Aorta (tissue), 5 donors: ENCODE measurements at regions not wholly inside any gene's neighbourhood (a gene's known extent, or its start where the extent isn't known, plus 50 kb on each side); places are given as distances from the start of the nearest gene placed in this dataset.

Experiments
- ATAC-seq: fragments of 200-7000 bp; cut with Tn5 transposase; one replicate; pipeline ENCODE4 v1.9.1; 2022; ENCODE audit warnings: moderate library complexity; ENCODE audit not compliant: low FRiP score
- DNase-seq, 2 donors: peaks; one replicate each; pipeline ENCODE4 v3.0.0-alpha.2; 2020
- H3K27ac ChIP-seq, 2 donors: one replicate each; pipeline ENCODE4 v1.5.1; 2013; ENCODE audit warnings: low read length in 2 of 2, mild to moderate bottlenecking in 2 of 2, moderate library complexity in 2 of 2, control low read depth in 1 of 2, inconsistent platforms in 1 of 2, low read depth in 1 of 2
- H3K27me3 ChIP-seq, 2 donors: one replicate each; pipeline ENCODE4 v1.6.1; 2013; ENCODE audit warnings: control low read depth in 1 of 2, low read length in 1 of 2, mild to moderate bottlenecking in 1 of 2, moderate library complexity in 1 of 2; ENCODE audit not compliant: insufficient read depth in 2 of 2, control insufficient read depth in 1 of 2
- H3K36me3 ChIP-seq, 2 donors: one replicate each; pipeline ENCODE4 v1.6.1; 2013; ENCODE audit warnings: control low read depth in 1 of 2, low read length in 1 of 2, mild to moderate bottlenecking in 1 of 2; ENCODE audit not compliant: insufficient read depth in 2 of 2, control insufficient read depth in 1 of 2
- H3K4me1 ChIP-seq, 2 donors: one replicate each; pipeline ENCODE4 v1.6.1; 2013; ENCODE audit warnings: low read length in 2 of 2, control low read depth in 1 of 2, mild to moderate bottlenecking in 1 of 2, moderate library complexity in 1 of 2; ENCODE audit not compliant: insufficient read depth in 2 of 2, control insufficient read depth in 1 of 2
- H3K4me3 ChIP-seq, 2 donors: one replicate each; pipeline ENCODE4 v1.5.1; 2013; ENCODE audit warnings: low read length in 2 of 2, control low read depth in 1 of 2, mild to moderate bottlenecking in 1 of 2
- H3K9me3 ChIP-seq: one replicate; pipeline ENCODE4 v1.6.1; 2013; ENCODE audit warnings: mild to moderate bottlenecking, low read length; ENCODE audit not compliant: control insufficient read depth
- WGBS, 2 donors: extraction: QIAGEN DNeasy Blood & Tissue Kit; methylation state at CpG; one replicate each; pipeline ENCODE4 v1.1.7; 2013; 5-methylcytosine and 5-hydroxymethylcytosine counted together
- intact Hi-C, 2 donors: fragments of 100-400 bp; cut with DNase I; formaldehyde crosslinking; loops; one replicate each; pipeline versions ENCODE4 v1.14.2 to v1.15.0; 2022
- donor health status: healthy with polysubstance abuse.
- donor health status: Bipolar disorder and iron deficiency.
- donor health status: DM: no; HTN: no; CAD: no.
- donor health status: DM: no; HTN: no; CAD: no.
- donor health status: DM: yes; HTN: yes; CAD: no.

DNA sequence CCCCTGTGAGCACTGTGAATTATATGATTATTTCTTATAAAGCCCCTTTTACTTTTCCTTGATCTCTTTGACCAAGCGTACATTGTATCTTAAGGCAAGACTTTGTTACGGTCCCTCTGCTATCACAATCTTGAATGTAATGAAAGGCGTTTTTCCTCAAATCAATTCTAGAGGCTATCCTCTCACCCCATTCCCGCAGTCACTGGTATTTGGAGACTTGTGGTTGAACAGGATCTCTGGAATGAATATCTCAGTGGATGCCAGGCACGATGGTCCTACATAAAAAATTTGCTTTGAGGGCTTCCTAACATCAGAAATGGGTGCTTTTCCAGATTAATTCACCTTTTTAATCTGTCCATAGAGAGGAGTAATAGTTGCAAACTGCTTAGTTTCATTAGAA, 151.4 kb upstream of the PAPPA start:
- no peak for ATAC-seq
- WGBS, 2 donors, result 93 to 94% methylated on average over 5 of the region's 5 CpGs
- intact Hi-C loops, result no loop called here

GRCh38 chr9:116002624-116003023, 151.0 kb upstream of the PAPPA start:
- WGBS, 2 donors, result 20 to 21% methylated on average over 3 of the region's 3 CpGs
- H3K27me3 ChIP-seq, result no peaks in the 10 kb centered on the region
- no peak overlapping the region for H3K27ac ChIP-seq
- no peaks in the 10 kb centered on the region for H3K9me3 ChIP-seq
- H3K4me1 ChIP-seq, result no peaks in the 10 kb centered on the region
- intact Hi-C loops, result no loop called here
- no peaks in the 10 kb centered on the region for H3K36me3 ChIP-seq
- H3K4me3 ChIP-seq, result no peak overlapping the region
- ATAC-seq, result no peak
- no peak for DNase-seq

More for the DNA sequence above, 151.4 kb upstream of the PAPPA start:
- Histone ChIP-seq H3K4me3 (no peak overlapping the region), H3K36me3 (no peaks in the 10 kb centered on the region), H3K27ac (no peak overlapping the region), H3K9me3 (no peaks in the 10 kb centered on the region), H3K4me1 (no peaks in the 10 kb centered on the region), H3K27me3 (no peaks in the 10 kb centered on the region)
- no peak for DNase-seq

DNA sequence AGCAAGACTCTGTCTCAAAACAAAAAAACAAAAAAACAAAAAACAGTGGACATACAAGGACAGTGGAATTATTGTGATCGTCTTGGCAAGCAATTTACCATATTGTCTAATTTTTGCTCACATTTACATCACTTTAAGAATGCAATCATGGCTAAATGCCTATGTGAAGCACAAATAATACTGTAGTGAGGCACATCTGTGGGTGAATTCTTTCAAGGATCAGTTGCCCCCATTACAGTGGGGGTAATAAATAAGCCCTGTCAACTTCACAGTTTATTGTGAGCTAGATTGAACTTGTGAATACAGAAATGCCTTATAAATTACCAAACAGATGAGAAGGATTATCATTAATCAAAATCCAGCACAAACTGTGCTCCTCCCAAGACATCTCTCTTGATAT, 150.2 kb upstream of the PAPPA start:
- H3K4me1 ChIP-seq, result no peaks in the 10 kb centered on the region
- no peak overlapping the region for H3K4me3 ChIP-seq
- H3K27ac ChIP-seq, result no peak overlapping the region
- 97 to 98% methylated on average over 1 of the region's 1 CpG for WGBS, 2 donors
- no peaks in the 10 kb centered on the region for H3K27me3 ChIP-seq
- intact Hi-C loops, result no loop called here
- no peaks in the 10 kb centered on the region for H3K9me3 ChIP-seq
- ATAC-seq (no peak), DNase-seq (no peak)
- H3K36me3 ChIP-seq, result no peaks in the 10 kb centered on the region

DNA sequence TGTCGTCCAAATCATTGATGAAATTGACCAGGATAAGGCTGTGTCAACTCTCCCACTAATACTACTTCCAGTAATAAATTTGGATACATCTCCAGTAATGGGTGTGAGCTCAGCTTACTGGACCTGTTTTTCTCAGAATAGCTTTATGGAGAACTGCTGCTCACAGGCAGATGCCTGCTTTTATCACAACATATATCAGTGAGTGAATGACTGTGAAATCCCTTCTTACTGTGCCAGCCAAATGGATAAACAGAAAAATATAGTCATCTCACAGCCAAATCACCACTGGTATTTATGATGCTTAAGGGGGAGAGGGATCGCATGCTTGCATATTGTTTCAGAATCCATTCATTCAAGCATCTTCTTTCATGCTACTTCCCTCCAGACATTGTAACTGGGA, 148.4 kb upstream of the PAPPA start:
- no peak for ATAC-seq
- Histone ChIP-seq H3K27me3 (no peaks in the 10 kb centered on the region), H3K4me1 (no peaks in the 10 kb centered on the region), H3K4me3 (no peak overlapping the region), H3K27ac (no peak overlapping the region), H3K9me3 (no peaks in the 10 kb centered on the region), H3K36me3 (no peaks in the 10 kb centered on the region)
- DNase-seq, result no peak
- intact Hi-C loops, result no loop called here
- 87 to 90% methylated on average over 2 of the region's 2 CpGs for WGBS, 2 donors

GRCh38 chr9:116007824-116008223, 145.8 kb upstream of the PAPPA start:
- Histone ChIP-seq H3K4me3 (no peak overlapping the region), H3K27ac (no peak overlapping the region), H3K36me3 (no peaks in the 10 kb centered on the region), H3K27me3 (no peaks in the 10 kb centered on the region), H3K4me1 (no peaks in the 10 kb centered on the region), H3K9me3 (no peaks in the 10 kb centered on the region)
- intact Hi-C loops, result no loop called here
- 93 to 97% methylated on average over 2 of the region's 2 CpGs for WGBS, 2 donors
- DNase-seq (no peak), ATAC-seq (no peak)

DNA sequence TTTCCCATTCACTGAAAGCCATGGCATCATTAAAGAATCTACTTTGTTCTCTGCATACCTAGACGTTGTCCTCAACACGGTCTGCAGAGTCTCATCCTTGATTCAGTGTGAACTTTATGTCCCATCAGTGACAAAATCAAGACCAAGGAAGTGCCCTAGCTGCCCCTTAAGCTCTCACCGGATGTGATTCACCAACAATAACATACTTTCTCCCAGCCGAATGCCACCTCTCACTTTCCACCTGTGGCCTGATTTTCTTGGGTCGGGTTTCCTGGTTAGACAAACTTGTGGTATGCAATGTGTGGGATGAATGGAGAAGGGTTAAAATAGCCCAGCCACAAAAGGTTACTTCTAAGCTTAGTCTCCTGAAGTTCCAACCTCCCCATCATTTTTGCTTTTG, 145.3 kb upstream of the PAPPA start:
- intact Hi-C loops, result no loop called here
- 78 to 79% methylated on average over 5 of the region's 5 CpGs for WGBS, 2 donors

DNA sequence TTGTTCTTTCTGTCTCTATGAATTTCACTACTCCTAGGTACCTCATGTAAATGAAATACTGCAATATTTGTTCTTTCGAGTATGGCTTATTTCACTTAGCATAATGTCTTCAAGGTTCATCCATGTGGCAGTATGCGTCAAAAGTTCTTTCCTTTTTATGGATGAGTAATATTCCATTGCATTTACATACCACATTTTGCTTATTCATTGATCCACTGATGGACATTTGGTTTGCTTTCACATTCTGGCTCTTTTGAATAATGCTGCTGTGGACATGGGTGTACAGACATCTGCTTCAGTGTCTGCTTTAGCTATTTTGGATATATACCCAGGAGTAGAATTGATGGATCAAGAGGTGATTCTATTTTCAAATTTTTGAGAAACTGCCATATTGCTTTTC, 144.2 kb upstream of the PAPPA start:
- H3K9me3 ChIP-seq, result no peaks in the 10 kb centered on the region
- intact Hi-C loops, result no loop called here

More for the DNA sequence above, 145.3 kb upstream of the PAPPA start:
- no peaks in the 10 kb centered on the region for H3K4me1 ChIP-seq
- DNase-seq, result no peak
- no peak for ATAC-seq
- H3K4me3 ChIP-seq, result no peak overlapping the region
- H3K9me3 ChIP-seq, result no peaks in the 10 kb centered on the region
- no peaks in the 10 kb centered on the region for H3K27me3 ChIP-seq
- H3K36me3 ChIP-seq, result no peaks in the 10 kb centered on the region
- no peak overlapping the region for H3K27ac ChIP-seq

DNA sequence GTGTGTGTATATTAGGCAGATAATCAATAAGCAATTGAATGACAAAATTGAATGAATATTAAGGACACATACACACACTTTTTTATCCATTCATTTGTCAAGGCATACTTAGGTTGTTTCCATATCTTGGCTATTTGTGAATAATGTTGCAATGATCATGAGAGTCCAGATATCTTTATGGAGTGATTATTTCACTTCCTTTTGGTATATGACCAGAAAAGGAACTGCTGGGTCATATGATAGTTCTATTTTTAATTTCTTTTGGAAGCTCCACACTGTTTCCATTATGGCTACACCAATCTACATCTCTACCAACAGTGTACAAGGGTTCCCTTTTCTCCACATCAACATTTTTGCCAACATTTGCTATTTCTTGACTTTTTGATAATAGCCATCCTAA, 137.7 kb upstream of the PAPPA start:
- intact Hi-C loops, result no loop called here
- no peak overlapping the region for H3K4me3 ChIP-seq
- ATAC-seq (no peak), DNase-seq (no peak)
- no peaks in the 10 kb centered on the region for H3K4me1 ChIP-seq
- H3K27ac ChIP-seq, result no peak overlapping the region
- no peaks in the 10 kb centered on the region for H3K36me3 ChIP-seq
- no peaks in the 10 kb centered on the region for H3K9me3 ChIP-seq
- no peaks in the 10 kb centered on the region for H3K27me3 ChIP-seq

More for the DNA sequence above, 144.2 kb upstream of the PAPPA start:
- WGBS, 2 donors, result 95 to 96% methylated on average over 2 of the region's 2 CpGs
- no peak for DNase-seq
- ATAC-seq, result no peak
- no peaks in the 10 kb centered on the region for H3K27me3 ChIP-seq
- H3K4me3 ChIP-seq, result no peak overlapping the region
- H3K27ac ChIP-seq, result no peak overlapping the region
- H3K4me1 ChIP-seq, result no peaks in the 10 kb centered on the region
- no peaks in the 10 kb centered on the region for H3K36me3 ChIP-seq

GRCh38 chr9:116020146-116020545, 133.4 kb upstream of the PAPPA start:
- 87 to 92% methylated on average over 1 of the region's 1 CpG for WGBS, 2 donors
- no peak overlapping the region for H3K4me3 ChIP-seq
- intact Hi-C loops, result no loop called here
- ATAC-seq, result no peak
- no peak overlapping the region for H3K27ac ChIP-seq
- no peaks in the 10 kb centered on the region for H3K4me1 ChIP-seq
- H3K9me3 ChIP-seq, result no peaks in the 10 kb centered on the region
- DNase-seq, result no peak
- H3K27me3 ChIP-seq, result no peaks in the 10 kb centered on the region
- no peaks in the 10 kb centered on the region for H3K36me3 ChIP-seq
